Activated CD4-positive, alpha-beta T cell treated with anti-CD3 and anti-CD28 coated beads for 24 hours (primary cell): ENCODE measurements at regions not wholly inside any gene's neighbourhood (a gene's known extent, or its start where the extent isn't known, plus 50 kb on each side); places are given as distances from the start of the nearest gene placed in this dataset.

ENCODE experiments used
- DNase-seq, 2 donors: peaks; one replicate each; pipeline ENCODE4 v3.0.0-alpha.2; 2020; ENCODE audit warnings: low read depth in 2 of 2

DNA sequence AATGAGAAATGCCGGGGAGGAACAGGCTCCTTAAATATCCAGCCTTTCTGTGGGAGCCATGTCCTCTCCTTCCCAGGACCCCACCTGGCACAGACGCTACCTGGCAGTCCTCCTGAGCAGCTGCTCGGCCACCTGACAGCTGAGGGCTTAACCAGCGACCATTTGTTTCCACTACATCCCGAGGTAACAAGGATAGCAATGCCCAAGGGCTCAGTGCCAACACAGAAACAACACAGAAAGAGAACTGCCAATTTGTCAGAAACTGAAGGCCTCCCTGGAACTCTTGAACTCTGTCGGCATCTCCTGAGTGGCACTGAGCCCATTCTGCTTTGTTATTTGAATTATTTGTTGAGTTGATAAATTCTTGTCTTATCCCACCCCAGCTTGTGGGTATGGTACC is 122.2 kb upstream of the ARHGAP28 start:
- DNase-seq, result no peak

DNA sequence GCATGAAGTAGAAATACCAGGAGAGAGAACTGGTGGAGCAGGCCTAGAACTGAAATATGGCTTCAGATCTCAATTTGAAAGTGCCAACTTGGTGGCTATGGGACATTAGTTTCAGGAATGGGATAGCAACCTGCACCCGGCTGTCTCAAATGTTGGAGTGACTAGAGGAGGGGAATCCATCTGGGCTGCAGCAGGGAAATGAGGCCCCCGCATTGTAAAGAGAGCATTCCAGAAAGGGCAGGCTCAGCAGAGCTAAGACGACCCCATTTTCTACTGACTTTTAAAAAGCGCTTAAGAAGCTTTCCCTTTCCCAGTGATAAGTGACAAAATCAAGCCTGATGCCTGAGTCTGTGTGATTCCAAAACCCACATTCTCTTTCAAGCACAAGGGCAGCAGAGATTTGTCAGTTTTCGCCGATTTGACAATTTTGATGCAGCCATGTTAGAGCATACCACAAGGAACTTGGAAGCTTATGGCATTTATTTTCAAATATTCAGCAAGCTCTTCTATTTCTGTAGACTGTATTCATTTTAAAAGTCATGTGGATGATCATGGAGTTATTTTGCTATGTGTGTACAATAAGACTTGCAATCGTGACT is 119.8 kb upstream of the ARHGAP28 start:
- no peak for DNase-seq

GRCh38 chr18:6610466-6610865 is 119.0 kb upstream of the ARHGAP28 start:
- DNase-seq, result no peak

- DNase-seq, result no peak
Observed at GRCh38 chr18:6613581-6613980, 115.9 kb upstream of the ARHGAP28 start.

GRCh38 chr18:6614952-6615351 is 114.6 kb upstream of the ARHGAP28 start:
- DNase-seq, result no peak

GRCh38 chr18:6616981-6617380 is 112.5 kb upstream of the ARHGAP28 start:
- DNase-seq, result no peak

GRCh38 chr18:6621437-6621836 is 108.1 kb upstream of the ARHGAP28 start:
- no peak for DNase-seq

DNA sequence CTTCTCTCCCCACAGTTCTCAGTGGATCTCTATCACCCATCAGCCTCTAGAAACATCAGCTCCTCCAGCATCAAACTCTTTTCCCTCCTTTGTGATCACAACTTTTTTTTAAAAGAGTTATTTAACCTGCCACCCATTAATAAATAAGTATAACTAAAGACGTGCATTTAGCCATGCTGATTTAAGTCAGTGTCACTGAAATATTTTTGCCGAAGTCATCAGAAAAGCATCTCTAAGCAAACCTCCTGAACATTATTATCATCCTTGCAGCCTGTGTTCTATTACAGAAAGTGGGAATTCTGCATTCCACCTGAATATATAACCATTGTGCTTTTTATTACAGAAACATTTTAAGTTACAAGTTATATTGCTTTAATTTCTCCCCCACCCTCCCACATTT is 106.2 kb upstream of the ARHGAP28 start:
- DNase-seq, result no peak

GRCh38 chr18:6624271-6624660 is 105.2 kb upstream of the ARHGAP28 start:
- DNase-seq, result no peak

DNA sequence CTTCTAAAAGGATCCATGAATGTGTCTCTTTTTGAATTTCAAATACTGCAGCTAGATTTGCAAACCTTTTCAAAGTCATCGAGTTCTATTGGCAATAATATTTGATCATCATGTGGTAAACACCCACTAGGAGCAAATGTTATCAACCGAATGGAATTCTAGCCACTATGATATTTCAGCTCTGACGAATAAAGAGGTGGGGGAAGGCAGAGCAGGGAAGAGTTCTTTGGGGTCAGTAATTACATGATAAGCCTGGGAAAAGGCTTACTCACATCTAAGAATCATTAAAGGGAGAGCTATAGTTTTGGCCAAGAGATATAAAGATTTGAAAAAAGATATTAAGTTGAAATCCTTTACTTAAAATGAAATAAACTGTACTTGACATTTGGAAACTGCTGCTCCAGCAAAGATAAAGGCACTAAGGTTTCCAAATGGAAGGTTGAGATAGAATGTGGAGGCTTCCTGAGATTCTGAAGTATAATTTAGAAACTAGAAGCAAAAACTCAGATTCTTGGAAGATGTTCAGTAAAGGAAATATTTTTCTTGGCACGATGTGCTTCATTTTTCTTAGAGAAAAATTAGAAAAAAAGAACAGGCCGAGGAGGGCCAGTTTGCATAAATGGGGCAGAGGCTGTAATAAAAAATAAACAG is 104.7 kb upstream of the ARHGAP28 start:
- DNase-seq, result no peak

DNA sequence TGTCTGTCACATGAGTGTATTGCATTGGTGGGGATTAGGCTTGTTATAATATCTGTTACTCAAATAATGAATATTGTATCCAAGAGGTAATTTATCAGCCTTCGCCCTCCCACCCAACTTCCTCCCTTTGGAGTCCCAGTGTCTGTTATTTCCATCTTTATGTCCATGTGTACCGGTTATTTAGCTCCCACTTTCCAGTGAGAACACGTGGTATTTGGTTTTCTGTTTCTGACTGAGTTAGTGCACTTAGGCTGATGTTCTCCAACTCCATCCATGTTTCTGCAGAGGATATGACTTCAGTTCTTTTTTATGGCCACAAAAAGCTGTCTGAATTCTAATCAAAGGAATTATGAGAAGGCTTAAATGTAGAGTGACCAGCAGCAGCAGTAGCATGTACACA is 104.0 kb upstream of the ARHGAP28 start:
- DNase-seq, result no peak

GRCh38 chr18:6626457-6626856 is 103.1 kb upstream of the ARHGAP28 start:
- DNase-seq, result no peak

DNA sequence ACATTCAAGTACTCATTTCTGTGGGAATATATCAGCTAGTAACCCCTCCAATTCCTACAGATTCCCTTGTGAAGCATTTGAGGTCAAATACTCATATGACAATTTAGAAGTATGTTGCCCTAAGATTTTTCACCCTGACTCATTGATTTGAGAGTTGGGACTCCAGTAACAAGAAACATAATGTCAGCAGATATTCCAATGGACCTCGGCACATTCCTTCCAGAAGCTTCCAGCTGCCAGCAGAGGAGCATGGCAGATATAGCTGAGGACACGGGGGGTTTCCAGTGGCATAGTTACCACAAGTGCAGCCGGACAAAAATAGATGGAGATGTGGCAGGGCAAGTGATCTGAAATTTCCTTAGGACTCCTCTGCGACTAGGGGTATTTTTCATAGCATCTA is 101.9 kb upstream of the ARHGAP28 start:
- DNase-seq, result no peak

DNA sequence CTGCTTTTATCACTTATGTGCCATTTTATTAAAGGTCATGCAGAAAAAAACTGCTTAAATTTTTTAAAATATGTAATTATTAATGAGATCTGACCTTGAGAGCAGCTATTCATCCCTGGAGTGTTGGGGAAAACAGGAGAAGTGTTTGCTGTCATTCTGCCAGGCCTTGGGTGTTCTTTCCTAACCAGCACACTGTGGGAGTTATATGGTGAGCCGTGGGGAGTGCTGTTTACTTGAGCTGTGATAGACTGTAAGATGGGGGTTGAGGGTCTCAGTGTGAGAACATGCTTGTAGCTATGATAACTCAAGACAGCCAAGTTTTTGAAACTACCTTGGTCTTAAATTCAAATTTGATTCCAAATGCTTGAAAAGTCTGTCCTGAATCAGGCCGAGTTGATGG is 101.3 kb upstream of the ARHGAP28 start:
- no peak for DNase-seq

DNA sequence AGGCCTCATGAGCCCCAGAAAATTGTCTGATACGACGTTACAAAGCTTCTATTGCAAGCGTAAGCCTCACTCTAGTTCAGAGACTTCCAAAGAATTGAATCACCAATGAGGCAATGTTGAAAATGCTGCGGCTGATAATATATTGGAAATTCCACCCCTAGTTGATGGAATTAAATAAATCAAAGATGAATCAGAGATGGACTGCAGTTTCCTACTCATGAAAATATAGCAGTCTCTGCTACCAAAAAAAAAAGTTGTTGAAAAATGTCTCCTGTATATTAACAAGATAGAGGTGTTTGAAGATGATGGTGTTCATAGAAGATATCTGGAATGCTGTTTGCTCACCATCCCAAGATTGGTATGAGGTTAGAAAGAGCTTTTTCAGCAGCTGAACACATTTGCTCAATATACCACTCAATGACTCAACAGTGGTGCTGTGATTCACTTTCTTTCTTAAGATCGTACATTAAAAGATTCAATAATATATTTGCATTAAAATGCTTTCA is 99.8 kb upstream of the ARHGAP28 start:
- DNase-seq, result no peak

- DNase-seq, result no peak
Observed at GRCh38 chr18:6633310-6633709, 96.2 kb upstream of the ARHGAP28 start.

DNA sequence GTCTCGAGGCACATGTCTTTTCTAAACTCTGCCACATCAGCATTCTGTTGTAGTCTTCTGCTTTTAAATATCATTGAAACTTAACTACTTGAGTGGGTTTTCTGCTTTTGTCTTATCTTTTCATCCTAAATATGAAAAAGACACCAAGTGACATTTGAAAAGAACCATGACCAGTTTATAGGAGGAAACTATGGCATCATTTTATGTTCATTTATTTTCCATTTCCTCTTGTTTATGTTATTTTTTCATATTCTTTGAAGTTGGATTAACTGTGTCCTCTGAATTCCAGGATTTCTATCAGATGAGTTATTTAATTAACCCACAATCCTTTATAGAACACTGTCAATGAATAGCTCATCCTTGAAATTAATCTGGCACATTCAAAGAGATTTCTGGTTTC is 93.4 kb upstream of the ARHGAP28 start:
- no peak for DNase-seq

DNA sequence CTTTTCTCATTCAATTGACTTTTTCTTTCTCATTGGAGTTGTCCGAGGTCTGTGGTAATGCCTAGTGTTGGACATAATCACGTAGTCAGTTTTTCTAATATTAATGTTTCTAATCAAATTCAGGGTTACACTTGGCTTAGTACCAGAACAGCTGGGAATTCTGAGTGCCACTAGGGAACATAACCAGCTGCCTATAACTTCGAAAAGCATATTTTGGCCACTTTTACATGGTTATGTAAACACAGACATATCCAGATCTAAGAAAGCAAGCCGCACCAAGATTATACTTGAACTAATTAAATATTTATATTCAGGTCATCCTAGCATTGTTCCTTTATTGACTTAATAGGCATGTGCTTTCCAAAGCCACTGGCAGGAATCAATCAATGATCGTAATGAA is 91.1 kb upstream of the ARHGAP28 start:
- no peak for DNase-seq

GRCh38 chr18:6639305-6639704 is 90.2 kb upstream of the ARHGAP28 start:
- DNase-seq, result no peak

DNA sequence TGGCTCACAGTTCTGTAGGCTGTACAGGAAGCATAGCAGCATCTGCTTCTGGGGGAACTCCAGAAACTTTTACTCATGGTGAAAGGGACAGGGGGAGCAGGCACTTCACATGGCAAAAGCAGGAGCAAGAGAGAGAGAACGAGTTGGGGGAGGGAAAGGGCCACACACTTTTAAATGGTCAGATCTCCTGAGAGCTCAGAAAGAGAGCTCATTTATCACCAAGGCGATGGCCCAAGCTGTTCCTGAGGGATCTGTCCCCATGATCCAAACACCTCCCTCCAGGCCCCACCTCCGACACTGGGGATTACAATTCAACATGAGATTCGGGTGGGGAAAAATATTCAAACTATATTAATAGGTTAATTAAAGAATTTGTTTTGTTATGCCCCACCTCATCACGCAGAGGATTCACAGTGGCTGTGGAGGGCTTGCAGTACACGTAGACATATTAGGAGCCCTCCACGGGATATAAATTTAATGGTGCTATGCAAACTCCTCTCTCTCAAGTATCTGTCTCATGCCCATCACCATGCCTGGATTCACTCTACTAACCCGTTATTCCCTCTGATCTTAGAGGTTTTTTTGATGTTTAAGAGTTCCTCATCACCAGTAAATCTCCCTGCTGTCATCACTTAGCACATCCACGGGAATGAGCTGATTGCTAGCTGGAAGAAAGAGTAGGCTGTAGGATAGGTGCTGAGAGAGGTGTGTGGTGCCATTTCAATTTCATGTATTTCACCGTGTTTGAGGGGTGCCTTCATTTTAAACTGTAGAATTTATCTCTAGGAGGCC is 84.5 kb upstream of the ARHGAP28 start:
- no peak for DNase-seq

DNA sequence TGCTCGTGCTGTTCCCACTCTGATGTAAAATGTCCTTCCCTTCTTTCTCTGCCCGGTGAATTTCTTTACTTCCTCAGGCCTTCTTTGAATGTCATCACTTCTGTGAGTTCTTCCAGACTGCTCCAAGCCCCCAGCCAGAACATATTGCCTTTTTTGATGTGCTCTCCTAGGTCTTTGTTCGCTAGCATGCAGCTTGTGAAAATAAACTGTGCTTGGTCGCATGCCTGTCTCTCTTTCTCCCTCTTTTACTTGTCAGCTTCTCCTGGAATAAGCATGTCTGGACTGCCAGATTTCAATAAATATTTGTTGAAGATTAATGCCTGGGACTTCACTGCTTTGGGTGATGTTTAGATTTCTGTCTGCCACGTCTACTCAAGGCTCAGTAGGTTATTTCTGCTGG is 82.7 kb upstream of the ARHGAP28 start:
- DNase-seq, result no peak

DNA sequence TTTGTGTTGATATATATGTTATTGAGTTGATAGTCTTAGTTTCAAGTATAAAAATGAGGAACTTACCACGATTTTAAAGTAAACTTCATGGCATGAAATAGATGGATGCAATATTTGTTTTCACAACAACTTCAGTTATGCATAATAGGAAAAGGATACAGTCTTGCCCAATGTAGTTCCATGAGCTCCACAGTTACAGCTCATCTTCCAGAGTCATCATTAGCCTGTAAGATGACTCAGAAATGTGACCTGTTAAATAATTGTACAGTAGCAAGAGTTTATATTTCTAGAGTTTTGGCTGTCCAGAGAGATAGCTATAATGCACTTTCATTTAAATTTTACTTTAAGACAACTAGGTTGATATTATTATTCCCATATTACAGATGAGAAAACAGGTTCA is 80.9 kb upstream of the ARHGAP28 start:
- no peak for DNase-seq
